SK-N-SH (cell line): ENCODE measurements at regions not wholly inside any gene's neighbourhood (a gene's known extent, or its start where the extent isn't known, plus 50 kb on each side); places are given as distances from the start of the nearest gene placed in this dataset.

ENCODE experiments used
- CTCF ChIA-PET: fragments of 300-600, 350-600 bp; formaldehyde crosslinking; extraction: SDS; loops from one replicate; lab custom pipeline; 2021; lab: Yijun Ruan, JAX
- POLR2A ChIA-PET: fragments of 350-600 bp; sonication (Branson Sonifier 250); formaldehyde crosslinking; extraction: SDS; loops from one replicate; lab custom pipeline; 2020; ENCODE audit warnings: antibody characterized with exemption, inconsistent platforms; lab: Yijun Ruan, JAX
- DNase-seq: peaks from one replicate; pipeline ENCODE4 v3.0.0; 2012
- H2AFZ ChIP-seq: fragments of 200-600 bp; sonication (generic); 2 replicates; pipeline ENCODE4 v1.8.1; 2016; ENCODE audit warnings: antibody characterized with exemption, mild to moderate bottlenecking, low read depth
- H3F3A ChIP-seq: fragments of 200-600 bp; sonication (generic); replicated peaks from 2 replicates; pipeline ENCODE3; 2016; ENCODE audit warnings: antibody characterized with exemption, mild to moderate bottlenecking; ENCODE audit not compliant: insufficient read depth
- H3K27ac ChIP-seq, 2 experiments: fragments of 200-500 bp in 1 of 2; fragments of 200-600 bp in 1 of 2; sonication (Bioruptor generic) in 1 of 2; sonication (generic), shearing (Covaris generic) in 1 of 2; 2 replicates each; pipeline versions ENCODE4 v1.5.1 to v1.6.1; 2014 to 2016; ENCODE audit warnings: low read depth in 2 of 2, inconsistent platforms in 1 of 2, low read length in 1 of 2, mild to moderate bottlenecking in 1 of 2, mixed read lengths in 1 of 2
- H3K27me3 ChIP-seq: fragments of 200-600 bp; sonication (generic), shearing (Covaris generic); 2 replicates; pipeline ENCODE4 v1.6.1; 2016; ENCODE audit warnings: mixed run types; ENCODE audit not compliant: insufficient read depth
- H3K36me3 ChIP-seq, 2 experiments: fragments of 200-500 bp in 1 of 2; fragments of 200-600 bp in 1 of 2; sonication (Bioruptor generic) in 1 of 2; sonication (generic) in 1 of 2; replicated peaks in 1 of 2; 2 replicates each; pipeline versions ENCODE3 to v1.5.1; 2014 to 2016; ENCODE audit warnings: low read length in 1 of 2, mild to moderate bottlenecking in 1 of 2; ENCODE audit not compliant: insufficient read depth in 2 of 2, control insufficient read depth in 1 of 2
- H3K4me1 ChIP-seq, 2 experiments: fragments of 200-500 bp in 1 of 2; fragments of 200-600 bp in 1 of 2; sonication (Bioruptor generic) in 1 of 2; sonication (generic), shearing (Covaris generic) in 1 of 2; 2 replicates each; pipeline versions ENCODE4 v1.5.1 to v1.6.1; 2014 to 2016; ENCODE audit warnings: low read depth in 1 of 2, low read length in 1 of 2, mixed run types in 1 of 2; ENCODE audit not compliant: insufficient read depth in 2 of 2, control insufficient read depth in 1 of 2
- H3K4me2 ChIP-seq: fragments of 200-600 bp; sonication (generic), shearing (Covaris generic); 2 replicates; pipeline ENCODE4 v1.6.1; 2017; ENCODE audit warnings: mixed run types
- H3K4me3 ChIP-seq, 2 experiments: fragments of 200-500 bp in 1 of 2; fragments of 200-600 bp in 1 of 2; sonication (Bioruptor generic) in 1 of 2; sonication (generic), shearing (Covaris generic) in 1 of 2; 2 replicates each; pipeline versions ENCODE4 v1.5.1 to v1.8.1; 2014 to 2016; ENCODE audit warnings: low read depth in 2 of 2, inconsistent platforms in 1 of 2, low read length in 1 of 2, mild to moderate bottlenecking in 1 of 2, mixed read lengths in 1 of 2, moderate library complexity in 1 of 2
- H3K79me2 ChIP-seq: fragments of 200-600 bp; sonication (generic); 2 replicates; pipeline ENCODE4 v1.8.1; 2017; ENCODE audit warnings: mild to moderate bottlenecking; ENCODE audit not compliant: insufficient read depth
- H3K9ac ChIP-seq: fragments of 200-600 bp; sonication (generic); 2 replicates; pipeline ENCODE4 v1.6.1; 2017; ENCODE audit warnings: mixed run types
- H3K9me2 ChIP-seq: fragments of 200-600 bp; sonication (generic); 2 replicates; pipeline ENCODE4 v1.6.1; 2017; ENCODE audit warnings: mixed run types
- H3K9me3 ChIP-seq: fragments of 200-600 bp; sonication (generic); 2 replicates; pipeline ENCODE4 v1.6.1; 2017; ENCODE audit warnings: mixed run types, mild to moderate bottlenecking, moderate library complexity
- H4K20me1 ChIP-seq: fragments of 200-600 bp; sonication (generic); 2 replicates; pipeline ENCODE4 v1.6.1; 2017; ENCODE audit warnings: mild to moderate bottlenecking, mixed run types; ENCODE audit not compliant: insufficient read depth
- FOSL2 ChIP-seq: IDR thresholded peaks from 2 replicates; pipeline ENCODE4 v1.4.0; 2012; ENCODE audit warnings: low read depth, mild to moderate bottlenecking, moderate library complexity, borderline replicate concordance
- FOXJ3 ChIP-seq: sonication (generic); formaldehyde crosslinking; IDR thresholded peaks from 2 replicates; pipeline ENCODE4 v1.5.1; 2020; ENCODE audit warnings: mild to moderate bottlenecking, missing genetic modification reagents
- GATA2 ChIP-seq: sonication (generic); formaldehyde crosslinking; IDR thresholded peaks from 2 replicates; pipeline ENCODE4 v1.5.0; 2020; ENCODE audit warnings: mild to moderate bottlenecking, missing genetic modification reagents
- MEF2A ChIP-seq: IDR thresholded peaks from 2 replicates; pipeline ENCODE4 v1.4.0; 2012; ENCODE audit warnings: low read depth, borderline replicate concordance
- NFIC ChIP-seq: IDR thresholded peaks from 2 replicates; pipeline ENCODE4 v1.4.0; 2012; ENCODE audit warnings: borderline replicate concordance
- POLR2AphosphoS5 ChIP-seq: IDR thresholded peaks from 2 replicates; pipeline ENCODE4 v1.6.1; 2012; ENCODE audit warnings: low read depth, low read length
- TCF12 ChIP-seq: IDR thresholded peaks from 2 replicates; pipeline ENCODE4 v1.4.0; 2012
- WGBS: methylation state at CpG from one replicate; pipeline ENCODE4 v1.1.6; 2017; ENCODE audit warnings: low lambda C conversion rate; 5-methylcytosine and 5-hydroxymethylcytosine counted together
- TF ChIP-seq, protein P1 (sequence below): fragments of 200-600 bp; sonication (generic); IDR thresholded peaks from 2 replicates; pipeline ENCODE4 v1.6.1; 2017; ENCODE audit warnings: antibody characterized with exemption, mild to moderate bottlenecking, moderate library complexity
- TF ChIP-seq, protein P2 (sequence below): fragments of 150-350 bp; IDR thresholded peaks from 2 replicates; pipeline ENCODE4 v1.6.1; 2017; ENCODE audit warnings: antibody characterized with exemption, low read length, low read depth, borderline replicate concordance
- TF ChIP-seq, protein P3 (sequence below): IDR thresholded peaks from 2 replicates; pipeline ENCODE4 v1.6.1; 2012; ENCODE audit warnings: mild to moderate bottlenecking, low read depth, low read length, moderate library complexity
- TF ChIP-seq, protein P4 (sequence below): fragments of 150-350 bp; IDR thresholded peaks from 2 replicates; pipeline ENCODE4 v1.6.1; 2016; ENCODE audit warnings: mild to moderate bottlenecking, low read depth, low read length

DNA sequence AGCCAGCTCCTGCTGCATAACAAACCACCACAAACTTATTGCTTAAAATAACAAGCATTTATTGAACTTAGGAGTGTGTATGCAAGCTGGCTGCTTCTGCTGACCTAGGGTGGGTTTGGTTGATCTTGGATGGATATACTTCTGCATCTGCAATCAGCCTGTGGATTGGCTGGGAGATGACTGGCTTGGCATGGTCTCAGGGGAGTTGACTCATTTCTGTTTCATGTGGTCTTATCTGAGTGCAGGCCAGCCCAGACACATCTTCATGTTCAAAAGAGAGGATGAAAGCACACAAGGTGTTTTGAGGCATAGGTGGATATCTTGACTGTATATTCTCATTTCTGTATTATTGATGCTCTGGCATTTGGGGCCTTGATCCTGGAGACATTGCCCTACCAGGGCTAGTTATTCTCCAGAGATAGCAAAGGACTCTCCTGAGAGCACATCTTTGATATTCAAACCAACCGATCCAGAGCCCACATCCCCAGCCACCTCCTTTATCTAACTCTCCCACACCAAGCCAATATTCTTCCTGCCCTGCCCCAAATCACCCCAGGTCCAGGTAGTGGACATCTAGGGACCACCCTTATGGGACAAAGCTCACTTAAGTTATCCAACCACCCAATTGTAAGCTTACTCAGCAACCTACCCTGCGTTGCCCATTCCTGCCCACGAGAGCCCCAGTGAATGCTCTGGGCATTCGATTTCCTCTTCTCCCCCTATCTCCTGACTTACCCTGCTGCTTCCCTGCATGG, 350.8 kb downstream of the PTPRU start:
- 56% methylated on average over 3 of the region's 4 CpGs for WGBS
- no peak overlapping the region for H3K4me2 ChIP-seq
- H3K9ac ChIP-seq: no peak overlapping the region
- DNase-seq: no peak
- H3K9me3 ChIP-seq: no peaks in the 10 kb centered on the region
- no peak overlapping the region for H2AFZ ChIP-seq
- TF ChIP-seq TCF12: no peak
- TF ChIP-seq, protein P1, sequence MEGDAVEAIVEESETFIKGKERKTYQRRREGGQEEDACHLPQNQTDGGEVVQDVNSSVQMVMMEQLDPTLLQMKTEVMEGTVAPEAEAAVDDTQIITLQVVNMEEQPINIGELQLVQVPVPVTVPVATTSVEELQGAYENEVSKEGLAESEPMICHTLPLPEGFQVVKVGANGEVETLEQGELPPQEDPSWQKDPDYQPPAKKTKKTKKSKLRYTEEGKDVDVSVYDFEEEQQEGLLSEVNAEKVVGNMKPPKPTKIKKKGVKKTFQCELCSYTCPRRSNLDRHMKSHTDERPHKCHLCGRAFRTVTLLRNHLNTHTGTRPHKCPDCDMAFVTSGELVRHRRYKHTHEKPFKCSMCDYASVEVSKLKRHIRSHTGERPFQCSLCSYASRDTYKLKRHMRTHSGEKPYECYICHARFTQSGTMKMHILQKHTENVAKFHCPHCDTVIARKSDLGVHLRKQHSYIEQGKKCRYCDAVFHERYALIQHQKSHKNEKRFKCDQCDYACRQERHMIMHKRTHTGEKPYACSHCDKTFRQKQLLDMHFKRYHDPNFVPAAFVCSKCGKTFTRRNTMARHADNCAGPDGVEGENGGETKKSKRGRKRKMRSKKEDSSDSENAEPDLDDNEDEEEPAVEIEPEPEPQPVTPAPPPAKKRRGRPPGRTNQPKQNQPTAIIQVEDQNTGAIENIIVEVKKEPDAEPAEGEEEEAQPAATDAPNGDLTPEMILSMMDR: no peak
- TF ChIP-seq, protein P2, sequence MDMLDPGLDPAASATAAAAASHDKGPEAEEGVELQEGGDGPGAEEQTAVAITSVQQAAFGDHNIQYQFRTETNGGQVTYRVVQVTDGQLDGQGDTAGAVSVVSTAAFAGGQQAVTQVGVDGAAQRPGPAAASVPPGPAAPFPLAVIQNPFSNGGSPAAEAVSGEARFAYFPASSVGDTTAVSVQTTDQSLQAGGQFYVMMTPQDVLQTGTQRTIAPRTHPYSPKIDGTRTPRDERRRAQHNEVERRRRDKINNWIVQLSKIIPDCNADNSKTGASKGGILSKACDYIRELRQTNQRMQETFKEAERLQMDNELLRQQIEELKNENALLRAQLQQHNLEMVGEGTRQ: no peak
- no peak for TF ChIP-seq FOSL2
- TF ChIP-seq, protein P3, sequence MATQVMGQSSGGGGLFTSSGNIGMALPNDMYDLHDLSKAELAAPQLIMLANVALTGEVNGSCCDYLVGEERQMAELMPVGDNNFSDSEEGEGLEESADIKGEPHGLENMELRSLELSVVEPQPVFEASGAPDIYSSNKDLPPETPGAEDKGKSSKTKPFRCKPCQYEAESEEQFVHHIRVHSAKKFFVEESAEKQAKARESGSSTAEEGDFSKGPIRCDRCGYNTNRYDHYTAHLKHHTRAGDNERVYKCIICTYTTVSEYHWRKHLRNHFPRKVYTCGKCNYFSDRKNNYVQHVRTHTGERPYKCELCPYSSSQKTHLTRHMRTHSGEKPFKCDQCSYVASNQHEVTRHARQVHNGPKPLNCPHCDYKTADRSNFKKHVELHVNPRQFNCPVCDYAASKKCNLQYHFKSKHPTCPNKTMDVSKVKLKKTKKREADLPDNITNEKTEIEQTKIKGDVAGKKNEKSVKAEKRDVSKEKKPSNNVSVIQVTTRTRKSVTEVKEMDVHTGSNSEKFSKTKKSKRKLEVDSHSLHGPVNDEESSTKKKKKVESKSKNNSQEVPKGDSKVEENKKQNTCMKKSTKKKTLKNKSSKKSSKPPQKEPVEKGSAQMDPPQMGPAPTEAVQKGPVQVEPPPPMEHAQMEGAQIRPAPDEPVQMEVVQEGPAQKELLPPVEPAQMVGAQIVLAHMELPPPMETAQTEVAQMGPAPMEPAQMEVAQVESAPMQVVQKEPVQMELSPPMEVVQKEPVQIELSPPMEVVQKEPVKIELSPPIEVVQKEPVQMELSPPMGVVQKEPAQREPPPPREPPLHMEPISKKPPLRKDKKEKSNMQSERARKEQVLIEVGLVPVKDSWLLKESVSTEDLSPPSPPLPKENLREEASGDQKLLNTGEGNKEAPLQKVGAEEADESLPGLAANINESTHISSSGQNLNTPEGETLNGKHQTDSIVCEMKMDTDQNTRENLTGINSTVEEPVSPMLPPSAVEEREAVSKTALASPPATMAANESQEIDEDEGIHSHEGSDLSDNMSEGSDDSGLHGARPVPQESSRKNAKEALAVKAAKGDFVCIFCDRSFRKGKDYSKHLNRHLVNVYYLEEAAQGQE: no peak
- TF ChIP-seq NFIC: no peak
- no peak for TF ChIP-seq MEF2A
- no peak for TF ChIP-seq POLR2AphosphoS5
- no peak for TF ChIP-seq FOXJ3
- TF ChIP-seq GATA2 (CRISPR knock-in tag): no peak
- TF ChIP-seq, protein P4, sequence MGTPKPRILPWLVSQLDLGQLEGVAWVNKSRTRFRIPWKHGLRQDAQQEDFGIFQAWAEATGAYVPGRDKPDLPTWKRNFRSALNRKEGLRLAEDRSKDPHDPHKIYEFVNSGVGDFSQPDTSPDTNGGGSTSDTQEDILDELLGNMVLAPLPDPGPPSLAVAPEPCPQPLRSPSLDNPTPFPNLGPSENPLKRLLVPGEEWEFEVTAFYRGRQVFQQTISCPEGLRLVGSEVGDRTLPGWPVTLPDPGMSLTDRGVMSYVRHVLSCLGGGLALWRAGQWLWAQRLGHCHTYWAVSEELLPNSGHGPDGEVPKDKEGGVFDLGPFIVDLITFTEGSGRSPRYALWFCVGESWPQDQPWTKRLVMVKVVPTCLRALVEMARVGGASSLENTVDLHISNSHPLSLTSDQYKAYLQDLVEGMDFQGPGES: no peak
- CTCF ChIA-PET: no interaction called here
- no peaks in the 10 kb centered on the region for H4K20me1 ChIP-seq
- H3K27me3 ChIP-seq: no peaks in the 10 kb centered on the region
- no peak overlapping the region for H3K4me3 ChIP-seq
- no peak overlapping the region for H3K27ac ChIP-seq
- peaks cover 4% of the 10 kb centered on the region for H3F3A ChIP-seq
- POLR2A ChIA-PET: no interaction called here
- no peaks in the 10 kb centered on the region for H3K36me3 ChIP-seq
- H3K79me2 ChIP-seq: no peaks in the 10 kb centered on the region
- no peaks in the 10 kb centered on the region for H3K9me2 ChIP-seq
- H3K4me1 ChIP-seq: peaks cover 0 to 12% of the 10 kb centered on the region in 2 experiments; a peak in 1 of 4 replicates
